Neuronal stem cell (in vitro differentiated cells): ENCODE measurements at regions not wholly inside any gene's neighbourhood (a gene's known extent, or its start where the extent isn't known, plus 50 kb on each side); places are given as distances from the start of the nearest gene placed in this dataset.

ENCODE experiments used
- DNase-seq: peaks from one replicate; pipeline ENCODE4 v3.0.0-alpha.2; 2013; ENCODE audit warnings: low spot score
- H2AFZ ChIP-seq: one replicate; pipeline ENCODE4 v1.6.1; 2013; ENCODE audit warnings: mild to moderate bottlenecking, low read length, inconsistent platforms
- H2AK5ac ChIP-seq: 2 replicates; pipeline ENCODE4 v1.6.1; 2013; ENCODE audit warnings: low read depth, mild to moderate bottlenecking, inconsistent platforms, low read length, moderate library complexity, mixed read lengths
- H2BK120ac ChIP-seq: 2 replicates; pipeline ENCODE4 v1.6.1; 2013; ENCODE audit warnings: low read depth, mild to moderate bottlenecking, inconsistent platforms, low read length, moderate library complexity, mixed read lengths
- H2BK12ac ChIP-seq: one replicate; pipeline ENCODE4 v1.6.1; 2013; ENCODE audit warnings: low read length, inconsistent platforms
- H2BK15ac ChIP-seq: 2 replicates; pipeline ENCODE4 v1.6.1; 2013; ENCODE audit warnings: mild to moderate bottlenecking, low read length, inconsistent platforms, mixed read lengths
- H2BK5ac ChIP-seq: one replicate; pipeline ENCODE4 v1.6.1; 2013; ENCODE audit warnings: inconsistent platforms, mild to moderate bottlenecking, low read length, moderate library complexity
- H3K14ac ChIP-seq: one replicate; pipeline ENCODE4 v1.6.1; 2013; ENCODE audit warnings: low read length, inconsistent platforms
- H3K18ac ChIP-seq: 2 replicates; pipeline ENCODE4 v1.6.1; 2013; ENCODE audit warnings: low read length, inconsistent platforms
- H3K23ac ChIP-seq: 2 replicates; pipeline ENCODE4 v1.6.1; 2013; ENCODE audit warnings: low read depth, mild to moderate bottlenecking, mixed read lengths, low read length, inconsistent platforms; ENCODE audit not compliant: poor library complexity
- H3K27ac ChIP-seq: replicated peaks from 3 replicates; pipeline ENCODE4 v1.5.1; 2013; ENCODE audit warnings: low read length, inconsistent platforms
- H3K27me3 ChIP-seq, 3 experiments: 2 replicates each; pipeline ENCODE4 v1.6.1; 2013; ENCODE audit warnings: low read length in 3 of 3, mild to moderate bottlenecking in 2 of 3, inconsistent platforms in 1 of 3, low read depth in 1 of 3, mixed read lengths in 1 of 3, moderate library complexity in 1 of 3; ENCODE audit not compliant: control insufficient read depth in 3 of 3, insufficient read depth in 3 of 3
- H3K36me3 ChIP-seq, 2 donors: replicated peaks in 1 of 2; 2 replicates each; pipeline ENCODE4 v1.6.1; 2013; ENCODE audit warnings: low read length in 2 of 2; ENCODE audit not compliant: control insufficient read depth in 2 of 2, insufficient read depth in 2 of 2
- H3K4ac ChIP-seq: 2 replicates; pipeline ENCODE4 v1.6.1; 2013; ENCODE audit warnings: inconsistent platforms, mild to moderate bottlenecking, low read length, moderate library complexity
- H3K4me1 ChIP-seq, 2 donors: 1 replicate in 1 of 2; 2 replicates in 1 of 2; pipeline ENCODE4 v1.6.1; 2013; ENCODE audit warnings: low read length in 2 of 2, low read depth in 1 of 2; ENCODE audit not compliant: control insufficient read depth in 2 of 2, insufficient read depth in 1 of 2
- H3K4me2 ChIP-seq: one replicate; pipeline ENCODE4 v1.6.1; 2013; ENCODE audit warnings: mild to moderate bottlenecking, low read length, inconsistent platforms; ENCODE audit not compliant: insufficient read depth, poor library complexity, severe bottlenecking
- H3K4me3 ChIP-seq, 2 donors: 2 replicates each; pipeline ENCODE4 v1.5.1; 2013; ENCODE audit warnings: low read length in 2 of 2, mild to moderate bottlenecking in 2 of 2, inconsistent platforms in 1 of 2, moderate library complexity in 1 of 2
- H3K79me1 ChIP-seq: one replicate; pipeline ENCODE4 v1.6.1; 2013; ENCODE audit warnings: low read depth, mild to moderate bottlenecking, inconsistent platforms, low read length, moderate library complexity
- H3K9ac ChIP-seq: one replicate; pipeline ENCODE4 v1.6.1; 2013; ENCODE audit warnings: mild to moderate bottlenecking, low read depth, low read length, inconsistent platforms; ENCODE audit not compliant: poor library complexity
- H3K9me3 ChIP-seq, 2 donors: replicated peaks in 1 of 2; 2 replicates each; pipeline versions ENCODE3 to v1.6.1; 2013; ENCODE audit warnings: low read length in 2 of 2, mild to moderate bottlenecking in 2 of 2, inconsistent platforms in 1 of 2, low read depth in 1 of 2, mixed read lengths in 1 of 2, moderate library complexity in 1 of 2; ENCODE audit not compliant: control insufficient read depth in 2 of 2, insufficient read depth in 1 of 2
- H4K8ac ChIP-seq: one replicate; pipeline ENCODE4 v1.6.1; 2013; ENCODE audit warnings: low read depth, mild to moderate bottlenecking, inconsistent platforms, low read length, moderate library complexity
- H4K91ac ChIP-seq: one replicate; pipeline ENCODE4 v1.6.1; 2013; ENCODE audit warnings: low read length, low read depth, mild to moderate bottlenecking, inconsistent platforms; ENCODE audit not compliant: poor library complexity
- WGBS, 2 donors: extraction: QIAGEN DNeasy Blood & Tissue Kit; methylation state at CpG; one replicate each; pipeline ENCODE4 v1.1.7; 2013; ENCODE audit warnings: missing lambda C conversion rate in 2 of 2, mixed read lengths in 1 of 2; ENCODE audit not compliant: insufficient read length in 2 of 2, insufficient replicate concordance in 1 of 2; ENCODE audit errors: extremely low coverage in 2 of 2; 5-methylcytosine and 5-hydroxymethylcytosine counted together

GRCh38 chr9:78539904-78540303 is 243.0 kb downstream of the PSAT1 start:
- no peak overlapping the region for H2AK5ac ChIP-seq
- no peak overlapping the region for H4K8ac ChIP-seq
- no CpG with 5 or more reads among the region's 2 CpGs for WGBS, 2 donors
- no peak for DNase-seq
- H3K9me3 ChIP-seq: no peaks in the 10 kb centered on the region
- H2BK5ac ChIP-seq: no peak overlapping the region
- no peak overlapping the region for H3K23ac ChIP-seq
- H3K4me3 ChIP-seq: no peak overlapping the region
- H2BK12ac ChIP-seq: no peak overlapping the region
- no peaks in the 10 kb centered on the region for H3K36me3 ChIP-seq
- no peaks in the 10 kb centered on the region for H3K79me1 ChIP-seq
- H3K14ac ChIP-seq: no peak overlapping the region
- H3K27me3 ChIP-seq: no peaks in the 10 kb centered on the region
- no peak overlapping the region for H2BK120ac ChIP-seq
- H3K4me2 ChIP-seq: no peak overlapping the region
- peaks cover 7 to 10% of the 10 kb centered on the region in 2 donors for H3K4me1 ChIP-seq
- no peak overlapping the region for H3K4ac ChIP-seq
- H2AFZ ChIP-seq: no peak overlapping the region
- H3K9ac ChIP-seq: no peak overlapping the region
- no peak overlapping the region for H3K18ac ChIP-seq
- H4K91ac ChIP-seq: no peak overlapping the region
- no peak overlapping the region for H3K27ac ChIP-seq
- H2BK15ac ChIP-seq: no peak overlapping the region

- no peak overlapping the region for H2AK5ac ChIP-seq
- no peak overlapping the region for H2BK12ac ChIP-seq
- peak overlapping the region; percentile 75 for H2AFZ ChIP-seq
- no peak overlapping the region for H3K18ac ChIP-seq
- 100% methylated on average over 1 of the region's 9 CpGs; no CpG with 5 or more reads in 1 of the 2 donors for WGBS, 2 donors
- no peaks in the 10 kb centered on the region for H3K27me3 ChIP-seq
- no peak overlapping the region for H2BK15ac ChIP-seq
- no peak overlapping the region for H3K23ac ChIP-seq
- peaks cover 0 to 2% of the 10 kb centered on the region in 2 donors for H3K9me3 ChIP-seq
- H4K91ac ChIP-seq: no peak overlapping the region
- no peaks in the 10 kb centered on the region for H3K79me1 ChIP-seq
- H3K9ac ChIP-seq: no peak overlapping the region
- no peak overlapping the region for H3K4me2 ChIP-seq
- H3K27ac ChIP-seq: peak overlapping the region; percentile 73
- no peak overlapping the region for H2BK120ac ChIP-seq
- H3K4me1 ChIP-seq: peaks cover 7 to 10% of the 10 kb centered on the region in 2 donors
- H3K4ac ChIP-seq: no peak overlapping the region
- no peaks in the 10 kb centered on the region for H3K36me3 ChIP-seq
- no peak overlapping the region for H3K14ac ChIP-seq
- H4K8ac ChIP-seq: no peak overlapping the region
- H2BK5ac ChIP-seq: no peak overlapping the region
- H3K4me3 ChIP-seq: no peak overlapping the region
- DNase-seq: no peak
Measured at GRCh38 chr9:78541868-78542443, 245.0 kb downstream of the PSAT1 start.

GRCh38 chr9:78542491-78543181 is 245.7 kb downstream of the PSAT1 start:
- no peak overlapping the region for H2BK5ac ChIP-seq
- no peak overlapping the region for H4K8ac ChIP-seq
- H3K4ac ChIP-seq: no peak overlapping the region
- H3K9ac ChIP-seq: no peak overlapping the region
- H2BK12ac ChIP-seq: no peak overlapping the region
- peak overlapping the region; percentile 53 for H3K18ac ChIP-seq
- H3K4me3 ChIP-seq: peak overlapping the region in 1 of 2 donors; percentile 4
- no peak overlapping the region for H3K4me2 ChIP-seq
- H3K4me1 ChIP-seq: peaks cover 7 to 10% of the 10 kb centered on the region in 2 donors
- peak overlapping the region; percentile 73 for H3K27ac ChIP-seq
- H3K9me3 ChIP-seq: peaks cover 0 to 2% of the 10 kb centered on the region in 2 donors
- no peak overlapping the region for H2BK120ac ChIP-seq
- no peak overlapping the region for H2AK5ac ChIP-seq
- DNase-seq: no peak
- H3K36me3 ChIP-seq: no peaks in the 10 kb centered on the region
- no CpG with 5 or more reads among the region's 14 CpGs for WGBS, 2 donors
- no peaks in the 10 kb centered on the region for H3K27me3 ChIP-seq
- H3K79me1 ChIP-seq: no peaks in the 10 kb centered on the region
- H2AFZ ChIP-seq: peak overlapping the region; percentile 75
- no peak overlapping the region for H4K91ac ChIP-seq
- H2BK15ac ChIP-seq: no peak overlapping the region
- H3K14ac ChIP-seq: no peak overlapping the region
- H3K23ac ChIP-seq: no peak overlapping the region

DNA sequence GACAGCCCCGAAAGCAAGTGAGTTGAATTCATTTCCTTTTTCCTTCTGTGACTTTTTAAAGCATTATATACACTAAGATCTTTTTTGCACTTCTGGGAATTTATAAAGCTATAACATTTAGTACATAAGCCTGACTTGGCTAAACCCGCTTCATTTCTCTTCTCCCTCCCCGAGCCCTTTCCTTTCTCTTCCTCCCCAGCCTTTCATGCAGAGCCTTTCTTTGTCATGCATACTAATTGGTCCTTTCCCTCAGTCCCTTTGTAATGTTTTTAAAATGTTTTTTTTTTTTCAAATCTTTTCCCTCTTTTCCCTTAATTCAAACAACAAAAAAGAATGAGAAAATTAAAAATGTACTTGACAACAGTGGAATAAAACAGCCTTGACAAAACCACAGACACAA is 246.4 kb downstream of the PSAT1 start:
- WGBS, 2 donors: no CpG with 5 or more reads among the region's 3 CpGs
- peak overlapping the region; percentile 67 for H3K27ac ChIP-seq

More for the DNA sequence above, 246.4 kb downstream of the PSAT1 start:
- Histone ChIP-seq H3K27me3 (no peaks in the 10 kb centered on the region), H3K4me3 (no peak overlapping the region), H3K36me3 (no peaks in the 10 kb centered on the region), H3K9ac (no peak overlapping the region), H3K23ac (no peak overlapping the region), H3K14ac (no peak overlapping the region), H2BK15ac (no peak overlapping the region), H2BK12ac (no peak overlapping the region), H3K9me3 (peaks cover 0 to 2% of the 10 kb centered on the region in 2 donors), H3K18ac (no peak overlapping the region), H3K4me2 (no peak overlapping the region), H2BK5ac (no peak overlapping the region), H4K8ac (no peak overlapping the region), H2AFZ (peak overlapping the region; percentile 60), H2BK120ac (no peak overlapping the region), H3K4me1 (peaks cover 7 to 10% of the 10 kb centered on the region in 2 donors), H3K79me1 (no peaks in the 10 kb centered on the region), H2AK5ac (no peak overlapping the region), H4K91ac (no peak overlapping the region), H3K4ac (no peak overlapping the region)
- no peak for DNase-seq
